Keratinocyte (primary cell): ENCODE measurements at regions not wholly inside any gene's neighbourhood (a gene's known extent, or its start where the extent isn't known, plus 50 kb on each side); places are given as distances from the start of the nearest gene placed in this dataset.

Experiments
- DNase-seq: peaks from one replicate; pipeline ENCODE4 v3.0.0-alpha.2; 2011; ENCODE audit warnings: low read depth, missing footprints, low spot score
- FAIRE-seq: peaks from 2 replicates; lab custom pipeline; 2011; peaks lifted over from hg19 to GRCh38; lab: Jason Lieb, UNC
- H2AFZ ChIP-seq: 2 replicates; pipeline ENCODE4 v1.6.0; 2012; ENCODE audit warnings: low read length, control low read depth, inconsistent platforms; ENCODE audit not compliant: control insufficient read depth
- H3K27ac ChIP-seq: 2 replicates; pipeline ENCODE4 v1.5.1; 2011; ENCODE audit warnings: low read length; ENCODE audit not compliant: control insufficient read depth, insufficient read depth
- H3K27me3 ChIP-seq: 3 replicates; pipeline ENCODE4 v1.6.0; 2011; ENCODE audit warnings: low read length; ENCODE audit not compliant: control insufficient read depth, insufficient read depth; ENCODE audit errors: extremely low read depth
- H3K36me3 ChIP-seq, 2 experiments: 2 replicates in 1 of 2; 3 replicates in 1 of 2; pipeline ENCODE4 v1.5.1; 2011; ENCODE audit warnings: low read length in 2 of 2, mild to moderate bottlenecking in 1 of 2; ENCODE audit not compliant: control insufficient read depth in 2 of 2, insufficient read depth in 2 of 2; ENCODE audit errors: extremely low read depth in 1 of 2
- H3K4me1 ChIP-seq: 3 replicates; pipeline ENCODE4 v1.5.1; 2011; ENCODE audit warnings: low read length; ENCODE audit not compliant: control insufficient read depth, insufficient read depth; ENCODE audit errors: extremely low read depth
- H3K4me2 ChIP-seq: 3 replicates; pipeline ENCODE4 v1.6.0; 2011; ENCODE audit warnings: low read depth, low read length; ENCODE audit not compliant: control insufficient read depth, insufficient read depth; ENCODE audit errors: extremely low read depth
- H3K4me3 ChIP-seq, 3 experiments: fragments of 200-600 bp in 1 of 3; sonication (generic) in 1 of 3; 2 replicates in 2 of 3; 3 replicates in 1 of 3; pipeline ENCODE4 v1.5.1; 2011 to 2016; ENCODE audit warnings: low read length in 3 of 3, mild to moderate bottlenecking in 3 of 3, control low read depth in 2 of 3, inconsistent platforms in 1 of 3, low read depth in 1 of 3, mixed read lengths in 1 of 3, mixed run types in 1 of 3, moderate library complexity in 1 of 3; ENCODE audit not compliant: control insufficient read depth in 2 of 3, insufficient read depth in 2 of 3; ENCODE audit errors: extremely low read depth in 1 of 3
- H3K79me2 ChIP-seq: 2 replicates; pipeline ENCODE4 v1.6.0; 2012; ENCODE audit warnings: low read length; ENCODE audit not compliant: control insufficient read depth, insufficient read depth
- H3K9ac ChIP-seq: 3 replicates; pipeline ENCODE4 v1.6.0; 2011; ENCODE audit warnings: low read length; ENCODE audit not compliant: control insufficient read depth, insufficient read depth; ENCODE audit errors: extremely low read depth
- H3K9me1 ChIP-seq: 3 replicates; pipeline ENCODE4 v1.6.0; 2011; ENCODE audit warnings: low read length; ENCODE audit not compliant: control insufficient read depth, insufficient read depth; ENCODE audit errors: extremely low read depth
- H3K9me3 ChIP-seq: 2 replicates; pipeline ENCODE4 v1.5.1; 2012; ENCODE audit warnings: low read depth, low read length; ENCODE audit not compliant: control insufficient read depth
- H4K20me1 ChIP-seq: 3 replicates; pipeline ENCODE4 v1.6.0; 2011; ENCODE audit warnings: low read length; ENCODE audit not compliant: control insufficient read depth, insufficient read depth; ENCODE audit errors: extremely low read depth
- EZH2 ChIP-seq: IDR thresholded peaks from one replicate; pipeline ENCODE4 v1.6.1; 2012; ENCODE audit warnings: inconsistent platforms, mild to moderate bottlenecking, low read length, moderate library complexity
- dilution Hi-C: fragments of 300-500 bp; cut with MboI; formaldehyde crosslinking; loops from one replicate; pipeline ENCODE4 v1.7.0; 2020; ENCODE audit warnings: low sequenced_read_pairs; ENCODE audit not compliant: extremely low pct_ligation_motif_present
- TF ChIP-seq, protein P1 (sequence below), 3 experiments: IDR thresholded peaks in 1 of 3; conservative IDR thresholded peaks in 1 of 3; optimal IDR thresholded peaks in 1 of 3; 2 replicates in 2 of 3; 3 replicates in 1 of 3; pipeline versions ENCODE3 to v1.5.1; 2011; ENCODE audit warnings: low read length in 3 of 3, mild to moderate bottlenecking in 3 of 3, moderate library complexity in 2 of 3, control low read depth in 1 of 3, inconsistent platforms in 1 of 3; ENCODE audit not compliant: insufficient read depth in 2 of 3; ENCODE audit errors: extremely low read depth in 1 of 3

- Histone ChIP-seq H3K4me1 (peaks cover 3% of the 10 kb centered on the region), H3K9me3 (no peaks in the 10 kb centered on the region), H3K79me2 (no peaks in the 10 kb centered on the region), H3K4me2 (no peak overlapping the region), H3K27ac (no peak overlapping the region), H3K9me1 (no peaks in the 10 kb centered on the region), H2AFZ (no peak overlapping the region), H3K4me3 (no peak overlapping the region), H3K27me3 (peaks cover 10% of the 10 kb centered on the region), H3K36me3 (no peaks in the 10 kb centered on the region), H3K9ac (no peak overlapping the region), H4K20me1 (no peaks in the 10 kb centered on the region)
- no peak for DNase-seq
- dilution Hi-C loops: no loop called here
- TF ChIP-seq, protein P1, sequence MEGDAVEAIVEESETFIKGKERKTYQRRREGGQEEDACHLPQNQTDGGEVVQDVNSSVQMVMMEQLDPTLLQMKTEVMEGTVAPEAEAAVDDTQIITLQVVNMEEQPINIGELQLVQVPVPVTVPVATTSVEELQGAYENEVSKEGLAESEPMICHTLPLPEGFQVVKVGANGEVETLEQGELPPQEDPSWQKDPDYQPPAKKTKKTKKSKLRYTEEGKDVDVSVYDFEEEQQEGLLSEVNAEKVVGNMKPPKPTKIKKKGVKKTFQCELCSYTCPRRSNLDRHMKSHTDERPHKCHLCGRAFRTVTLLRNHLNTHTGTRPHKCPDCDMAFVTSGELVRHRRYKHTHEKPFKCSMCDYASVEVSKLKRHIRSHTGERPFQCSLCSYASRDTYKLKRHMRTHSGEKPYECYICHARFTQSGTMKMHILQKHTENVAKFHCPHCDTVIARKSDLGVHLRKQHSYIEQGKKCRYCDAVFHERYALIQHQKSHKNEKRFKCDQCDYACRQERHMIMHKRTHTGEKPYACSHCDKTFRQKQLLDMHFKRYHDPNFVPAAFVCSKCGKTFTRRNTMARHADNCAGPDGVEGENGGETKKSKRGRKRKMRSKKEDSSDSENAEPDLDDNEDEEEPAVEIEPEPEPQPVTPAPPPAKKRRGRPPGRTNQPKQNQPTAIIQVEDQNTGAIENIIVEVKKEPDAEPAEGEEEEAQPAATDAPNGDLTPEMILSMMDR (optimal IDR thresholded peaks at IDR 0.05 in 1 of 3, IDR thresholded peaks at IDR 0.05 in 1 of 3, conservative IDR thresholded peaks at IDR 0.05 in 1 of 3; ENCODE audit: extremely low read depth in 1 of 3, insufficient read depth in 2 of 3, low read length in 3 of 3): no peak
- no peak for TF ChIP-seq EZH2
- no peak for FAIRE-seq
These were observed 149.5 kb downstream of the RNF144B start for GRCh38 chr6:18536591-18537055.

GRCh38 chr6:18538315-18538714 lies 151.2 kb downstream of the RNF144B start:
- no peak overlapping the region for H3K27ac ChIP-seq
- H3K27me3 ChIP-seq: peaks cover 9% of the 10 kb centered on the region
- TF ChIP-seq, protein P1 (optimal IDR thresholded peaks at IDR 0.05 in 1 of 3, IDR thresholded peaks at IDR 0.05 in 1 of 3, conservative IDR thresholded peaks at IDR 0.05 in 1 of 3; ENCODE audit: extremely low read depth in 1 of 3, insufficient read depth in 2 of 3, low read length in 3 of 3): no peak
- TF ChIP-seq EZH2: no peak
- H2AFZ ChIP-seq: no peak overlapping the region
- no peak overlapping the region for H3K9ac ChIP-seq
- no peaks in the 10 kb centered on the region for H3K9me1 ChIP-seq
- no peak overlapping the region for H3K4me2 ChIP-seq
- dilution Hi-C loops: no loop called here
- H3K9me3 ChIP-seq: no peaks in the 10 kb centered on the region
- DNase-seq (no peak), FAIRE-seq (no peak)
- no peaks in the 10 kb centered on the region for H3K79me2 ChIP-seq
- peaks cover 3% of the 10 kb centered on the region for H3K4me1 ChIP-seq
- H3K36me3 ChIP-seq: no peaks in the 10 kb centered on the region
- no peak overlapping the region for H3K4me3 ChIP-seq
- no peaks in the 10 kb centered on the region for H4K20me1 ChIP-seq
